Trophoblast cell (in vitro differentiated cells and primary cell): ENCODE measurements at regions not wholly inside any gene's neighbourhood (a gene's known extent, or its start where the extent isn't known, plus 50 kb on each side); places are given as distances from the start of the nearest gene placed in this dataset.

Source experiments
- DNase-seq, 2 donors: peaks; one replicate each; pipeline ENCODE4 v3.0.0-alpha.2; 2016
- H2AFZ ChIP-seq: 2 replicates; pipeline ENCODE4 v1.6.1; 2013; ENCODE audit warnings: low read length, moderate library complexity, mild to moderate bottlenecking; ENCODE audit not compliant: insufficient read depth, poor library complexity
- H2AK5ac ChIP-seq: 2 replicates; pipeline ENCODE4 v1.6.1; 2013; ENCODE audit warnings: mild to moderate bottlenecking, low read length
- H2BK120ac ChIP-seq: 2 replicates; pipeline ENCODE4 v1.6.1; 2013; ENCODE audit warnings: low read length, mild to moderate bottlenecking, moderate library complexity; ENCODE audit not compliant: insufficient read depth, poor library complexity
- H2BK12ac ChIP-seq: 2 replicates; pipeline ENCODE4 v1.6.1; 2013; ENCODE audit warnings: mild to moderate bottlenecking, low read length, moderate library complexity
- H2BK5ac ChIP-seq: 2 replicates; pipeline ENCODE4 v1.6.1; 2013; ENCODE audit warnings: low read length, low read depth, moderate library complexity, mild to moderate bottlenecking; ENCODE audit not compliant: poor library complexity
- H3K14ac ChIP-seq: 2 replicates; pipeline ENCODE4 v1.6.1; 2013; ENCODE audit warnings: mild to moderate bottlenecking, low read length
- H3K18ac ChIP-seq: 2 replicates; pipeline ENCODE4 v1.6.1; 2013; ENCODE audit warnings: mild to moderate bottlenecking, low read length
- H3K23ac ChIP-seq: 2 replicates; pipeline ENCODE4 v1.6.1; 2013; ENCODE audit warnings: low read length
- H3K27ac ChIP-seq: 2 replicates; pipeline ENCODE4 v1.5.1; 2013; ENCODE audit warnings: low read depth, mild to moderate bottlenecking, inconsistent platforms, low read length, moderate library complexity
- H3K27me3 ChIP-seq: 2 replicates; pipeline ENCODE4 v1.6.1; 2013; ENCODE audit warnings: inconsistent platforms, mild to moderate bottlenecking, low read length, moderate library complexity; ENCODE audit not compliant: insufficient read depth
- H3K36me3 ChIP-seq, 2 experiments: 1 replicate in 1 of 2; 2 replicates in 1 of 2; pipeline ENCODE4 v1.6.1; 2013; ENCODE audit warnings: low read length in 2 of 2, mild to moderate bottlenecking in 2 of 2, moderate library complexity in 1 of 2; ENCODE audit not compliant: insufficient read depth in 2 of 2, control insufficient read depth in 1 of 2
- H3K4ac ChIP-seq: 2 replicates; pipeline ENCODE4 v1.6.1; 2013; ENCODE audit warnings: low read depth, mild to moderate bottlenecking, low read length, moderate library complexity
- H3K4me1 ChIP-seq, 2 experiments: 1 replicate in 1 of 2; 2 replicates in 1 of 2; pipeline ENCODE4 v1.6.1; 2013; ENCODE audit warnings: low read length in 2 of 2, mild to moderate bottlenecking in 2 of 2, moderate library complexity in 1 of 2; ENCODE audit not compliant: insufficient read depth in 2 of 2, control insufficient read depth in 1 of 2
- H3K4me2 ChIP-seq: 2 replicates; pipeline ENCODE4 v1.6.1; 2013; ENCODE audit warnings: inconsistent platforms, mild to moderate bottlenecking, low read length, moderate library complexity
- H3K4me3 ChIP-seq: 2 replicates; pipeline ENCODE4 v1.5.1; 2013; ENCODE audit warnings: mild to moderate bottlenecking, low read depth, low read length, inconsistent platforms
- H3K79me1 ChIP-seq: one replicate; pipeline ENCODE4 v1.6.1; 2013; ENCODE audit warnings: low read length
- H3K79me2 ChIP-seq: 2 replicates; pipeline ENCODE4 v1.6.1; 2013; ENCODE audit warnings: low read length, mild to moderate bottlenecking; ENCODE audit not compliant: control insufficient read depth, insufficient read depth, poor library complexity
- H3K9ac ChIP-seq: 2 replicates; pipeline ENCODE4 v1.6.1; 2013; ENCODE audit warnings: mild to moderate bottlenecking, low read length
- H3K9me3 ChIP-seq: 2 replicates; pipeline ENCODE4 v1.6.1; 2013; ENCODE audit warnings: low read depth, mild to moderate bottlenecking, control low read depth, inconsistent platforms, low read length; ENCODE audit not compliant: insufficient read depth
- H4K12ac ChIP-seq: 2 replicates; pipeline ENCODE4 v1.6.1; 2013; ENCODE audit warnings: low read depth, mild to moderate bottlenecking, low read length, moderate library complexity
- H4K8ac ChIP-seq: 2 replicates; pipeline ENCODE4 v1.6.1; 2013; ENCODE audit warnings: low read depth, mild to moderate bottlenecking, low read length, moderate library complexity
- H4K91ac ChIP-seq: one replicate; pipeline ENCODE4 v1.6.1; 2013; ENCODE audit warnings: low read depth, mild to moderate bottlenecking, low read length, moderate library complexity
- WGBS: extraction: QIAGEN DNeasy Blood & Tissue Kit; methylation state at CpG from one replicate; pipeline ENCODE4 v1.1.7; 2013; ENCODE audit warnings: missing lambda C conversion rate; ENCODE audit not compliant: insufficient read length, insufficient coverage; ENCODE audit errors: extremely low coverage; 5-methylcytosine and 5-hydroxymethylcytosine counted together

GRCh38 chr14:58826845-58827686 is 189.3 kb downstream of the DACT1 start:
- Histone ChIP-seq H3K27me3 (no peaks in the 10 kb centered on the region), H4K12ac (no peak overlapping the region), H3K4me1 (peaks cover 2% of the 10 kb centered on the region in 2 experiments), H3K79me1 (no peaks in the 10 kb centered on the region), H3K9ac (no peak overlapping the region), H3K4me3 (no peak overlapping the region), H3K4me2 (no peak overlapping the region), H3K18ac (no peak overlapping the region), H3K9me3 (no peaks in the 10 kb centered on the region), H2AK5ac (no peak overlapping the region), H3K36me3 (no peaks in the 10 kb centered on the region), H2BK120ac (no peak overlapping the region), H2BK12ac (no peak overlapping the region), H2BK5ac (no peak overlapping the region), H3K23ac (no peak overlapping the region), H3K4ac (no peak overlapping the region), H3K14ac (no peak overlapping the region), H4K8ac (no peak overlapping the region), H3K79me2 (no peaks in the 10 kb centered on the region), H2AFZ (no peak overlapping the region), H4K91ac (no peak overlapping the region), H3K27ac (no peak overlapping the region)
- DNase-seq, result no peak
- no CpG with 5 or more reads among the region's 9 CpGs for WGBS

- no peak overlapping the region for H3K4me2 ChIP-seq
- no peak overlapping the region for H2BK12ac ChIP-seq
- no peak overlapping the region for H2BK5ac ChIP-seq
- no peak overlapping the region for H3K18ac ChIP-seq
- no peak overlapping the region for H3K4me3 ChIP-seq
- no peak overlapping the region for H2BK120ac ChIP-seq
- H3K4me1 ChIP-seq, result peaks cover 2% of the 10 kb centered on the region in 2 experiments
- no peak overlapping the region for H3K9ac ChIP-seq
- H3K27me3 ChIP-seq, result no peaks in the 10 kb centered on the region
- H3K79me2 ChIP-seq, result no peaks in the 10 kb centered on the region
- H3K23ac ChIP-seq, result no peak overlapping the region
- no peak overlapping the region for H2AK5ac ChIP-seq
- no peak overlapping the region for H4K91ac ChIP-seq
- no peaks in the 10 kb centered on the region for H3K79me1 ChIP-seq
- H3K4ac ChIP-seq, result no peak overlapping the region
- no peaks in the 10 kb centered on the region for H3K9me3 ChIP-seq
- H3K36me3 ChIP-seq, result no peaks in the 10 kb centered on the region
- no peak overlapping the region for H3K27ac ChIP-seq
- no peak overlapping the region for H4K12ac ChIP-seq
- H2AFZ ChIP-seq, result no peak overlapping the region
- no peak overlapping the region for H4K8ac ChIP-seq
- no peak for DNase-seq
- no CpG with 5 or more reads among the region's 15 CpGs for WGBS
- H3K14ac ChIP-seq, result no peak overlapping the region
Observed at GRCh38 chr14:58828298-58828697, 190.5 kb downstream of the DACT1 start.

- Histone ChIP-seq H3K4me2 (no peak overlapping the region), H3K27me3 (no peaks in the 10 kb centered on the region), H3K18ac (no peak overlapping the region), H3K14ac (no peak overlapping the region), H3K4ac (no peak overlapping the region), H2BK5ac (no peak overlapping the region), H3K9ac (no peak overlapping the region), H2AK5ac (no peak overlapping the region), H4K12ac (no peak overlapping the region), H3K4me1 (peaks cover 0 to 2% of the 10 kb centered on the region in 2 experiments), H3K79me2 (no peaks in the 10 kb centered on the region), H3K4me3 (no peak overlapping the region), H3K36me3 (no peaks in the 10 kb centered on the region), H2AFZ (no peak overlapping the region), H3K27ac (no peak overlapping the region), H2BK12ac (no peak overlapping the region), H4K8ac (no peak overlapping the region), H3K23ac (no peak overlapping the region), H4K91ac (no peak overlapping the region), H3K79me1 (no peaks in the 10 kb centered on the region), H3K9me3 (peaks cover 7% of the 10 kb centered on the region), H2BK120ac (no peak overlapping the region)
- DNase-seq, result no peak
- WGBS, result no CpG with 5 or more reads among the region's 3 CpGs
Observed at GRCh38 chr14:58829594-58829993, 191.8 kb downstream of the DACT1 start.

GRCh38 chr14:58830121-58830520 is 192.4 kb downstream of the DACT1 start:
- no peak overlapping the region for H3K14ac ChIP-seq
- no peak overlapping the region for H3K4ac ChIP-seq
- no peak overlapping the region for H3K18ac ChIP-seq
- DNase-seq, result no peak
- H2AFZ ChIP-seq, result no peak overlapping the region
- H2AK5ac ChIP-seq, result no peak overlapping the region
- no peak overlapping the region for H3K9ac ChIP-seq
- no peak overlapping the region for H4K91ac ChIP-seq
- no peak overlapping the region for H2BK5ac ChIP-seq
- H3K9me3 ChIP-seq, result peaks cover 7% of the 10 kb centered on the region
- no CpG with 5 or more reads among the region's 2 CpGs for WGBS
- no peaks in the 10 kb centered on the region for H3K27me3 ChIP-seq
- H3K79me2 ChIP-seq, result no peaks in the 10 kb centered on the region
- no peak overlapping the region for H3K23ac ChIP-seq
- no peak overlapping the region for H3K4me2 ChIP-seq
- no peak overlapping the region for H2BK12ac ChIP-seq
- no peak overlapping the region for H4K12ac ChIP-seq
- no peaks in the 10 kb centered on the region for H3K79me1 ChIP-seq
- no peak overlapping the region for H4K8ac ChIP-seq
- H2BK120ac ChIP-seq, result no peak overlapping the region
- H3K27ac ChIP-seq, result no peak overlapping the region
- peaks cover 0 to 2% of the 10 kb centered on the region in 2 experiments for H3K4me1 ChIP-seq
- no peak overlapping the region for H3K4me3 ChIP-seq
- H3K36me3 ChIP-seq, result no peaks in the 10 kb centered on the region
